OCI-LY3 (cell line): ENCODE measurements at regions not wholly inside any gene's neighbourhood (a gene's known extent, or its start where the extent isn't known, plus 50 kb on each side); places are given as distances from the start of the nearest gene placed in this dataset.
"Not testable (repeated sequence)": the region's sequence is repeated elsewhere in the genome, so short reads cannot be mapped to it uniquely, and the experiment has no call there.

Experiments used
- H2AFZ ChIP-seq: fragments of 200-600, 300-600 bp; shearing (Covaris generic); 2 replicates; pipeline ENCODE4 v1.6.0; 2014; ENCODE audit warnings: antibody characterized with exemption, low read depth, low read length
- H3K27ac ChIP-seq: fragments of 200-600, 300-600 bp; sonication (generic); 2 replicates; pipeline ENCODE4 v1.5.1; 2014; ENCODE audit warnings: mild to moderate bottlenecking, low read length, moderate library complexity, mixed read lengths
- H3K27me3 ChIP-seq: fragments of 200-600, 300-600 bp; sonication (generic); 2 replicates; pipeline ENCODE4 v1.6.1; 2014; ENCODE audit warnings: low read depth, low read length, mixed read lengths
- H3K36me3 ChIP-seq: fragments of 200-600, 300-600 bp; sonication (generic); replicated peaks from 2 replicates; pipeline ENCODE3; 2014; ENCODE audit warnings: low read depth, low read length, mixed read lengths
- H3K4me1 ChIP-seq: fragments of 300-600, 200-600 bp; sonication (generic); 2 replicates; pipeline ENCODE4 v1.6.1; 2014; ENCODE audit warnings: low read length, mixed read lengths
- H3K4me2 ChIP-seq: fragments of 200-600, 300-600 bp; sonication (generic); 2 replicates; pipeline ENCODE4 v1.6.1; 2014; ENCODE audit warnings: low read length, mixed read lengths
- H3K4me3 ChIP-seq: fragments of 300-600, 200-600 bp; sonication (generic); 2 replicates; pipeline ENCODE4 v1.5.1; 2014; ENCODE audit warnings: antibody characterized with exemption, mild to moderate bottlenecking, low read length, moderate library complexity
- H3K79me2 ChIP-seq: fragments of 300-600, 200-600 bp; shearing (Covaris generic); 2 replicates; pipeline ENCODE4 v1.6.1; 2014; ENCODE audit warnings: mild to moderate bottlenecking, low read length, mixed read lengths
- H3K9ac ChIP-seq: fragments of 300-600, 200-600 bp; shearing (Covaris generic); 2 replicates; pipeline ENCODE4 v1.6.0; 2014; ENCODE audit warnings: mild to moderate bottlenecking, low read length, moderate library complexity
- H3K9me3 ChIP-seq: fragments of 200-600, 300-600 bp; shearing (Covaris generic); 2 replicates; pipeline ENCODE4 v1.6.1; 2014; ENCODE audit warnings: low read length, mixed read lengths; ENCODE audit not compliant: insufficient read depth
- H4K20me1 ChIP-seq: fragments of 200-600, 300-600 bp; sonication (generic); 2 replicates; pipeline ENCODE4 v1.6.1; 2016; ENCODE audit warnings: low read length, mixed read lengths; ENCODE audit not compliant: insufficient read depth
- CTCF ChIP-seq: fragments of 200-600, 300-600 bp; sonication (generic); IDR thresholded peaks from 2 replicates; pipeline ENCODE4 v1.5.1; 2014; ENCODE audit warnings: antibody characterized with exemption, low read length, low read depth
- EZH2phosphoT487 ChIP-seq: fragments of 200-600 bp; shearing (Covaris generic); IDR thresholded peaks from 2 replicates; pipeline ENCODE4 v1.6.1; 2018; ENCODE audit warnings: antibody characterized with exemption, mixed run types, low read depth

GRCh38 chr7:113582471-113582870, 336.3 kb downstream of the PPP1R3A start:
- H3K79me2 ChIP-seq, result no peaks in the 10 kb centered on the region
- H2AFZ ChIP-seq, result no peak overlapping the region
- no peak overlapping the region for H3K4me3 ChIP-seq
- H3K9me3 ChIP-seq, result no peaks in the 10 kb centered on the region
- H3K36me3 ChIP-seq, result no peaks in the 10 kb centered on the region
- H4K20me1 ChIP-seq, result no peaks in the 10 kb centered on the region
- H3K27me3 ChIP-seq, result no peaks in the 10 kb centered on the region
- no peak overlapping the region for H3K27ac ChIP-seq
- no peak overlapping the region for H3K9ac ChIP-seq
- H3K4me1 ChIP-seq, result no peaks in the 10 kb centered on the region
- H3K4me2 ChIP-seq, result no peak overlapping the region
- TF ChIP-seq CTCF (no peak), EZH2phosphoT487 (no peak)

GRCh38 chr7:113563257-113563656, 355.6 kb downstream of the PPP1R3A start:
- H3K9me3 ChIP-seq, H3K4me3 ChIP-seq, H3K9ac ChIP-seq, H4K20me1 ChIP-seq, H2AFZ ChIP-seq, H3K79me2 ChIP-seq, H3K36me3 ChIP-seq, H3K4me2 ChIP-seq, H3K4me1 ChIP-seq, H3K27me3 ChIP-seq, H3K27ac ChIP-seq: not testable (repeated sequence)

- H3K4me3 ChIP-seq, result no peak overlapping the region
- no peaks in the 10 kb centered on the region for H3K79me2 ChIP-seq
- no peaks in the 10 kb centered on the region for H3K9me3 ChIP-seq
- no peak overlapping the region for H3K9ac ChIP-seq
- TF ChIP-seq EZH2phosphoT487, result no peak
- no peak for TF ChIP-seq CTCF
- no peaks in the 10 kb centered on the region for H3K4me1 ChIP-seq
- H2AFZ ChIP-seq, result no peak overlapping the region
- no peaks in the 10 kb centered on the region for H3K36me3 ChIP-seq
- H4K20me1 ChIP-seq, result no peaks in the 10 kb centered on the region
- H3K27me3 ChIP-seq, result no peaks in the 10 kb centered on the region
- no peak overlapping the region for H3K27ac ChIP-seq
- H3K4me2 ChIP-seq, result no peak overlapping the region
Observed at GRCh38 chr7:113562801-113563200, 356.0 kb downstream of the PPP1R3A start.

GRCh38 chr7:113562242-113562641, 356.6 kb downstream of the PPP1R3A start:
- Histone ChIP-seq H3K4me2 (no peak overlapping the region), H2AFZ (no peak overlapping the region), H3K9me3 (no peaks in the 10 kb centered on the region), H3K36me3 (no peaks in the 10 kb centered on the region), H3K9ac (no peak overlapping the region), H3K4me1 (no peaks in the 10 kb centered on the region), H4K20me1 (no peaks in the 10 kb centered on the region), H3K27me3 (no peaks in the 10 kb centered on the region), H3K79me2 (no peaks in the 10 kb centered on the region), H3K4me3 (no peak overlapping the region), H3K27ac (no peak overlapping the region)
- no peak for TF ChIP-seq CTCF
- TF ChIP-seq EZH2phosphoT487, result no peak

GRCh38 chr7:113561446-113561845, 357.4 kb downstream of the PPP1R3A start:
- no peak for TF ChIP-seq CTCF
- no peak for TF ChIP-seq EZH2phosphoT487
- Histone ChIP-seq H4K20me1 (no peaks in the 10 kb centered on the region), H3K9me3 (no peaks in the 10 kb centered on the region), H3K27ac (no peak overlapping the region), H3K36me3 (no peaks in the 10 kb centered on the region), H3K4me3 (no peak overlapping the region), H2AFZ (no peak overlapping the region), H3K4me1 (no peaks in the 10 kb centered on the region), H3K79me2 (no peaks in the 10 kb centered on the region), H3K9ac (no peak overlapping the region), H3K4me2 (no peak overlapping the region), H3K27me3 (no peaks in the 10 kb centered on the region)
